ENCODE measurements at regions not wholly inside any gene's neighbourhood (a gene's known extent, or its start where the extent isn't known, plus 50 kb on each side); places are given as distances from the start of the nearest gene placed in this dataset.

DNA sequence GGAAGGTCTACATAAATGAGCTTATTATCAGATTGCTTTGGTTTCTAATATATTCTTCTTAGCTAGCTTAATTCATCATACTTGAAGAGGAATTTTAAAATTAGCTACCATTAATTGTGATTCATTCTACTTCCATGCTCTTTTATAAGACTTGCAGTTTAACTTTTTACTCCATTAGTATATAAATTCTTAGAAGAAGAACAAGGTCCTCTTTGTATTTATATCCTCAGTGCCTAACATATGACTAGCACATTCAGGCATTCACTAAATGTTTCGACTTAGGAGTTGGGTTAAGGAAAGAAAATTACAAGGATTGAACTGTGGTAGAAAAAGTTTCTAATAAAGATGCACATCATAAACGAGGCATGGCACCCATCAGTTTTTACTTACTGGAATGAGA is 1135.5 kb downstream of the JRKL start:
- no peaks in the 10 kb centered on the region for H3K4me1 ChIP-seq
- H3K27me3 ChIP-seq, result no peaks in the 10 kb centered on the region
- no peak for DNase-seq (ENCODE audit: low spot score in 2 of 2)
- no peak for TF ChIP-seq CTCF (IDR thresholded peaks at IDR 0.05)
- TF ChIP-seq POLR2AphosphoS5 (IDR thresholded peaks at IDR 0.05), result no peak
- TF ChIP-seq POLR2A (IDR thresholded peaks at IDR 0.05), result no peak
- H3K9me3 ChIP-seq, result peaks cover 0 to 10% of the 10 kb centered on the region in 2 donors
- H3K4me3 ChIP-seq, result no peak overlapping the region
- no peak overlapping the region for H3K27ac ChIP-seq
- no peaks in the 10 kb centered on the region for H3K36me3 ChIP-seq
- intact Hi-C loops (cut with DNase I; ENCODE audit: low total_unique reads), result no loop called here

DNA sequence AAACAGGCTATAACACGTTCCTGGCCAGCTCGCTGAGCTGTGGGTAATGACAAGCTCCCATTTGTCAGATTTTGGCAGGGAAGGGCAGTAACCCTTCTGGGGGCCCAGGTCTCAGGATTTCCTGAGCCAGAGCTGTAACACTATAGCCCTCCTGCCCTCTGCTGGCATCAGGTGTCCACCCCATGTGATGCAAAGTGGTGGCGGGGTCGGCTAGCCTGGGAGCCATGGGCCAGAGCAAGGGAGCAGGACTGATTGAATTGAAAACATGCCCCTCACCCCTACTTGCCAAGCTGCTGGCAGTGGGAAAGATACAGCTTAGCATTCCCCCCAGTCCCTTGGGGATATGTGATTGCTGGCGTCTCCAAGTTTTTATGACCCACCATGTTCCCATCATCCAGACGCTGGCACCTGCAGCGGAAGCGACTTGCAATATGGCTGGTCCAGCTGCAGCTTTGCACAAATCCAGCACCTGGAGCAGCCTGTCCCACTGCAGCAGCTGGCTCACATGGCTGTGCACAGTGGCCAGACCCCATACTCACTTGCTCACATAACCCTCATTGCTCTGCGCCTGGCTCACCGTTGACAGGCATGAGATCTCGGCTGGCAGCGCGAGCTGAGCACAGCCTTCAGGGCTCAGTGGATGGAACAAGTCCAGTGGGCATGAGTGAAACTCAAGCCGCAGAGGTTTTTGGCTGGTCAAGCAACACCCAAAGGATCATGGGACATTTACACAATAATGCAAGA is 1147.8 kb downstream of the JRKL start:
- H3K36me3 ChIP-seq, result no peaks in the 10 kb centered on the region
- no peaks in the 10 kb centered on the region for H3K27me3 ChIP-seq
- H3K4me3 ChIP-seq, result no peak overlapping the region
- H3K4me1 ChIP-seq, result no peaks in the 10 kb centered on the region
- intact Hi-C loops (cut with DNase I; ENCODE audit: low total_unique reads), result no loop called here
- TF ChIP-seq POLR2AphosphoS5 (IDR thresholded peaks at IDR 0.05), result no peak
- H3K9me3 ChIP-seq, result peaks cover 0 to 4% of the 10 kb centered on the region in 2 donors
- H3K27ac ChIP-seq, result no peak overlapping the region
- DNase-seq (ENCODE audit: low spot score in 2 of 2), result no peak

DNA sequence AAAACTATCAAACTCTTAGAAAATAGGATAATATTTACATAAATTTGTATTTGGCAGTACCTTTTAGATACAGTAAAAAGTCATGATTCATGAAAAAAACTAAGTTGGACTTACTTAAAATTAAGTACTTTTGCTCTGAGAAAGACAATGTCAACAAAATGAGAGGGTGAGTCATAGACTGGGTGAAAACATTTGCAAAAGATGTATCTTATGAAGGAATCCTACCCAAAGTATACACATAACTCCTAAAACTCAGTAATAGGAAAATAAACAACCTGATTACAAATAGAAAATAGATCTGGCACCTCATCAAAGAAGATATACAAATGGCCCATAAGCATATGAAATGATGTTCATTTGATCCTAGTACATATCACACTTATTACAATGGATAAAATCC is 1154.6 kb downstream of the JRKL start:
- Histone ChIP-seq H3K9me3 (peaks cover 0 to 4% of the 10 kb centered on the region in 2 donors), H3K36me3 (no peaks in the 10 kb centered on the region), H3K27ac (no peak overlapping the region), H3K4me1 (no peaks in the 10 kb centered on the region), H3K4me3 (no peak overlapping the region), H3K27me3 (no peaks in the 10 kb centered on the region)
- no peak for DNase-seq (ENCODE audit: low spot score in 2 of 2)
- TF ChIP-seq CTCF (IDR thresholded peaks at IDR 0.05) (no peak), POLR2AphosphoS5 (IDR thresholded peaks at IDR 0.05) (no peak), POLR2A (IDR thresholded peaks at IDR 0.05) (no peak)
- intact Hi-C loops (cut with DNase I; ENCODE audit: low total_unique reads), result no loop called here

- Histone ChIP-seq H3K4me1 (no peaks in the 10 kb centered on the region), H3K27ac (no peak overlapping the region), H3K36me3 (no peaks in the 10 kb centered on the region), H3K4me3 (no peak overlapping the region), H3K27me3 (no peaks in the 10 kb centered on the region), H3K9me3 (no peaks in the 10 kb centered on the region)
- intact Hi-C loops (cut with DNase I; ENCODE audit: low total_unique reads), result no loop called here
- no peak for TF ChIP-seq POLR2AphosphoS5 (IDR thresholded peaks at IDR 0.05)
- no peak for TF ChIP-seq POLR2A (IDR thresholded peaks at IDR 0.05)
- TF ChIP-seq CTCF (IDR thresholded peaks at IDR 0.05), result no peak
- no peak for DNase-seq (ENCODE audit: low spot score in 2 of 2)
Observed at GRCh38 chr11:97548280-97548679, 1158.5 kb downstream of the JRKL start.

DNA sequence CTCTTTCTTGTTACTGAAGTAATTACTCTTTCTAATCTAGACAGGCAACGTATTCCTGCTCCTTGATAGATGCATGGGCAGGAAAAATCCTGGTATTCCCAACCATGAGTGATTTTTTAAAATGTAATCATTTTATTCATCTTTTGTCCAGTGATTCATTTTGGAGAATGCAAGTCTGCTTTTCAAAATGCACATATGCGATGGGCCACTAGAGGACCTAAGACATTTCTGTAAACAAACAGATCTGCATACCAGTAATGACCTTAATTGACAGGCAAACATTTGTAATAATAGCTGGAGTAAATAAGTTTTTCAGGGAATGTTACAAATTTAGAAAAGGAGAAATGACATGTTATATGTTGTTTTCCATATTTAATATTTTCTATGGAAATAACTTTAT is 1167.6 kb downstream of the JRKL start:
- Histone ChIP-seq H3K27ac (no peak overlapping the region), H3K9me3 (no peaks in the 10 kb centered on the region), H3K4me1 (no peaks in the 10 kb centered on the region), H3K4me3 (no peak overlapping the region), H3K36me3 (no peaks in the 10 kb centered on the region), H3K27me3 (no peaks in the 10 kb centered on the region)
- TF ChIP-seq POLR2AphosphoS5 (IDR thresholded peaks at IDR 0.05) (no peak), CTCF (IDR thresholded peaks at IDR 0.05) (no peak), POLR2A (IDR thresholded peaks at IDR 0.05) (no peak)
- intact Hi-C loops (cut with DNase I; ENCODE audit: low total_unique reads), result no loop called here
- DNase-seq (ENCODE audit: low spot score in 2 of 2), result no peak

All from breast epithelium (tissue), 4 donors.